Mucosa of gallbladder (tissue), 1 donor: ENCODE measurements at regions not wholly inside any gene's neighbourhood (a gene's known extent, or its start where the extent isn't known, plus 50 kb on each side); places are given as distances from the start of the nearest gene placed in this dataset.
"Not testable (repeated sequence)": the region's sequence is repeated elsewhere in the genome, so short reads cannot be mapped to it uniquely, and the experiment has no call there.

Experiments used
- DNase-seq: peaks from one replicate; pipeline ENCODE4 v3.0.0-alpha.2; 2020; ENCODE audit warnings: low spot score
- donor health status: DM: no; HTN: no; CAD: no.

DNA sequence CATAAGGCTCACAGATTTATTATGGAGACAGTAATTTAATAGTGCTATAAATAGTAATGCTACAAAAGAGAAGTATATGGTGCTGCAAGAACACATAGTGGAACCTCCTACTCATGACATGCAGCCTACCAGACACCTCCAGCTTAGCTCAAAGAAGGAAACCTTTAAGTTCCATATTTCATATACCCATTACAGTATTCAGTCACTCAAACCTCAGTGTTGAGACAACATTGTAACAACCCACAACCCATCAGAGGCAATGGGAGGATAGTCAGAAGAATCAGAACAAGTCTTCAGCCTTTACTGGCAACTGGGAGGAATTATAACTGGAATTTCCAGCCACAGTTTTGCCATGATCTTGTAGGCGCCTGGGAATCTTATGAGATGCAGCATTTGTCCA is 186.3 kb upstream of the VSTM2A start:
- DNase-seq: no peak

GRCh38 chr7:54360075-54360840 is 181.9 kb upstream of the VSTM2A start:
- no peak for DNase-seq

GRCh38 chr7:54390565-54390964 is 151.6 kb upstream of the VSTM2A start:
- DNase-seq: no peak

DNA sequence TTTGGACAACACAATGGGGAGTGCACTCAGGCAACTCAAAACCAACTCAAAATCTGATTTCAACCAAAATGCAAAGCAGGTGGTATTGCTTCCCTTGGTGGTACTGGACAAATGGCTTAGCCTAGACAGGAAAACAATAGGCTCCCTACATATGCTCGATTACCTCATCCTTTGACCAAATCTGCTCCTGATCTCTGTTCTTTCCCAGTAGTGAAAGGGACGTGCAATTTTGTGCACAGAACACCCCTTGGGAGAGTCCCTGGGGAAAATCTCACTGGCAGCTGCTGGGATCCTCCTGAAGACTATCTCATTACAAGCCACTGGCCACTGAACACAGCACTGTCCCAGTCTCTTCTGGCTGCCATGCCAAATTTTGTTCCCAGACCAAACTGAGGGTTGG is 149.2 kb upstream of the VSTM2A start:
- DNase-seq: no peak

GRCh38 chr7:54394834-54395233 is 147.3 kb upstream of the VSTM2A start:
- DNase-seq: no peak

GRCh38 chr7:54397836-54398612 is 144.2 kb upstream of the VSTM2A start:
- DNase-seq: no peak

DNA sequence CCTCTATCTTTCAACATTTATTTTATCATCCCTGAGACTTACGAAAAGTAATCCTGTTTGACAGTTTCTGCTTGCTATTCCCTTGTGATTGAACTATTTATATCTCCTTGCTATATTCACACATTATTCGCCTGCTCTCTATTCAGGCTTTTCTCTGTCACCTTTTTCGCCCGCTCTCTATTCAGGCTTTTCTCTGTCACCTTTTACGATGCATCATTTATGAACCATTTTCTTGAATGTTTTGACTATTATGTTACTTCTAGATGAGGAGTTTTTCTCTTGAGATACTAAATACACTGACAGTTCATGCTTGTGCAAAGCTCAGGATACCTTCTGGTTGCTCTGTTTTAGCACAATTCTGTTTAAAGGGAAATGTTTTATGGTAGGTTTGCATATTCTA is 143.3 kb upstream of the VSTM2A start:
- no peak for DNase-seq

DNA sequence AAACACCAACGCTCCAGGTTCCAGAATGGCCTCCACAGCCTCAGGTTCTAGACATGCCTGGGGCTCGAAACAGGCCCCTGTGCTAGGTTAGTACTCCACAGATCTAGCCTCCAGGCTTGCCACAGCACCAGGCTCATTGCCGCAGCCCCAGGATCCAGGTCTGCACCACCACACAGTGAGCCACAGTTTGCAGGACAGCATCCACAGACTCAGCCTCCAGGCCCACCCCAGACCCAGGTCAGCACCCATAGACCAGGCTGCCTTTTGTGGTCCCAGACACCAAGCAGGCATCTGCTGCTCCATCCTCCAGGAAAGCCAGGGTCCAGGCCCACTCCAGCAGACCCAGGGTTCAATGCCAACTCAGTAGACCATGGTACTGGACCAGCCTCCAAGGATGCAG is 132.3 kb upstream of the VSTM2A start:
- no peak for DNase-seq

DNA sequence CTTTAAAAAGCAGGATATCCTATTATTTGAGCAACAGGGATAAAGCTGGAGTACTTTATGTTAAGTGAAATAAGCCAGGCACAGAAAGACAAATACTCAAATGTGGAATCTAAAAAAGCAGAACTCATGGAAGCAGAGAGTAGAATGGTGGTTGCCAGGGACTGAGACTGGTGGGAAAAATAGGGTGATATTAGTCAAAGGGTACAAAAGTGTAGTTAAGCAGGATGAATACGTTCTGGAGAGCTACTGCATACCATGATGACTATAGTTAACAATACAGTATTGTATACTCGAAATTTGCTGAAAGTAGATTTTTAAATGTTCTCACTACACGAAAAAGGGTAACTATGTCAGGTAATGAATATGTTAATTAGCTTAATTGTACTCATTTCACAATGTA is 125.5 kb upstream of the VSTM2A start:
- DNase-seq: no peak

GRCh38 chr7:54419209-54419608 is 123.0 kb upstream of the VSTM2A start:
- DNase-seq: no peak

DNA sequence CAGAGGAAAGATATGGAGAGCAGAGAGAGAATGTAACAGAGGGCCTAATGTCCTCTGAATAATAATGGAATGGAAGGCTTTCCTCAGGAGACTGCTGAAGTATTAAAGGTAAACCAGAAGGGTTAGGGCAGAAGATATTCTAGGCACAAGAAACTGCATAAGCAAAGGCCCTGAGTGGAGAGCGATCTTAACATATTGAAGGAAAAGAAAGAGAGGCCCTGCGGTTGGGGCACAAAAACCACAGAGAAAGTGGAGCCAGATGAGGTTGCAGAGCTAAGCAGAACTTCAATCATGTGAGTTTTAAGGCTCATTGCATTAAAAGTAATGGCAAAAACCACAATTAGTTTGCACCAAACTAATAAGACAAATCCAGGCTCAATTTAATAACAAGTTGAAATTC is 115.8 kb upstream of the VSTM2A start:
- DNase-seq: no peak

GRCh38 chr7:54429111-54429510 is 113.1 kb upstream of the VSTM2A start:
- DNase-seq: no peak

DNA sequence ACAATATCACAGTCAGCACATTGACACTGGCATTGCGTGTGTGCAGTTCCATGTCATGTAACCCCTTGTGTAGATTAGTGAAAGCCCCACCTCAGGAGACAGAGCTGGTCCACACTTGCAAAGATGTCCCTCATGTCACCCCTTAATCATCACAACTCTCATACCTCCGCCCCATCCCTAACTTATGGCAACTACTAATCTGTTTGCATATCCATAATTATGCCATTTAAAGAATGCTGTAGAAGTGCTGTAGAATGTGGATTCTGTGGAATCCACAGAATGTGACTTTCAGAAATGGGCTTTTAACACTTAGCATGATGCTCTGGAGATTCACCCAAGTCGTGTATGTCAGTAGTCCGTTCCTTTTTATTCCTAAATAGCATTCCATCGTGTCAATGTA is 102.8 kb upstream of the VSTM2A start:
- no peak for DNase-seq

- not testable (repeated sequence) for DNase-seq
Observed at GRCh38 chr7:54444046-54444686, 98.0 kb upstream of the VSTM2A start.

GRCh38 chr7:54453168-54453567 is 89.0 kb upstream of the VSTM2A start:
- not testable (repeated sequence) for DNase-seq

DNA sequence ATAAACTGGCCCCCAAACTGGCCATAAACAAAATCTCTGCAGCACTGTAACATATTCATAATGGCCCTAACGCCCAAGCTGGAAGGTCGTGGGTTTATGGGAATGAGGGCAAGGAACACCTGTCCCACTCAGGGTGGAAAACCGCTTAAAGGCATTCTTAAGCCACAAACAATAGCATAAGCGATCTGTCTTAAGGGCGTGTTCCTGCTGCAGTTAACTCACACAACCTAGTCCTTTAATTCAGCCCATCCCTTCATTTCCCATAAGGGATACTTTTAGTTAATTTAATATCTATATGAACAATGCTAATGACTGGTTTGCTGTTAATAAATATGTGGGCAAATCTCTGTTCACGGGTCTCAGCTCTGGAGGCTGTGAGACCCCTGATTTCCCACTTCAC is 87.5 kb upstream of the VSTM2A start:
- not testable (repeated sequence) for DNase-seq

DNA sequence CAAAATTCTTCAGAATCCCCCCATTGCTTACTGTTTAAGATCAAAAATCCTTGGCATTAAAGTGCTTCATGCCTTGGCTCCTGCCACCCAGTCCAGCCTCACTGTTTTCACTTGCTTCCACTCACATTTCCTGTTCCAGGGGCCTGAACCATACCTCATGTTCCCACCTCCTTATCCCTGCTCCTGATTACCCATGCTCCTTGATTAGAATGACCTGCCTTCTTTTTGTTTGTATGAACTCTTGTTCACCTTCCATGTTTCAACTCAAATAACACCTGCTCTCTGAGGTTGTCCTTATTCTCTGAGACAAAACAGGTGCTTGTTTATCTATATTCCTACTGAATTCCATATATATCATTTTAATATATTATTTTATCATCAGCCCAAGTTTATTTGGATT is 77.1 kb upstream of the VSTM2A start:
- DNase-seq: no peak

DNA sequence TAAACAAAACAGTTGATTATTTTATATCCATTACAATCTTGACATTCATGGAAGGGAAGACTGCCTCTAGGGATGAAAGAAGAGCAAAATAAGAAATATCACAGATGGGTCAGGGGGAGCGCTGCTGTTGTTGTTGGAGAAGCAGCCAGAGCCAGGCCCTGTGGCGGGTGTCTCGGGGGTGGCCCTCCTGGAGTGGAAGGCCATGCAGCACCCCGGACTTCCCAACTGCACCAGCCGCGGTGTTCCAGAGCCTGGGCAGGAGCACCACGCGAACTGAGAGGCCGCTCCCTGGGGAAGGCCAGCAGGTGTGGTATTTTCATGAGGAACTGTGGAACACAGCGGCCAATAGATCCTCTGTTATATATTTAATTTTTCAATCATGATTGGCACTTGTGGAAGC is 72.4 kb upstream of the VSTM2A start:
- DNase-seq: no peak

- DNase-seq: no peak
Observed at GRCh38 chr7:54476609-54477008, 65.6 kb upstream of the VSTM2A start.

DNA sequence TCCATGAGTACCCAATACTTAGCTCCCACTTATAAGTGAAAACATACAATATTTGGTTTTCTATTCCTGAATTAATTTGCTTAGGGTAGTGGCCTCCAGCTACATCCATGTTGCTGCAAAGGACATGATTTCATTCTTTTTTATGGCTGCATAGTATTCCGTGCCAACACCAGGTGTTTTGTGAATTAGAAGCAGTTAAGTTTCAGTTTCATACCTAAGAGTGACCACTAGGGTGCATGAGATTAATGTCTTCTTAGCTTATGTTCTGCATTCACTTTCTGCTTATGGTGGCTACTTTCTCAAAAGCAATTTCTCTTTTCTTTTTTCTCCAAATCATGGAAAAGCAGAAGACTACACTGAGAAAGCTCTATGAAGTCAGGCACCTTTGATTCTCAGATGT is 65.1 kb upstream of the VSTM2A start:
- DNase-seq: no peak

GRCh38 chr7:54483523-54483922 is 58.7 kb upstream of the VSTM2A start:
- DNase-seq: no peak

DNA sequence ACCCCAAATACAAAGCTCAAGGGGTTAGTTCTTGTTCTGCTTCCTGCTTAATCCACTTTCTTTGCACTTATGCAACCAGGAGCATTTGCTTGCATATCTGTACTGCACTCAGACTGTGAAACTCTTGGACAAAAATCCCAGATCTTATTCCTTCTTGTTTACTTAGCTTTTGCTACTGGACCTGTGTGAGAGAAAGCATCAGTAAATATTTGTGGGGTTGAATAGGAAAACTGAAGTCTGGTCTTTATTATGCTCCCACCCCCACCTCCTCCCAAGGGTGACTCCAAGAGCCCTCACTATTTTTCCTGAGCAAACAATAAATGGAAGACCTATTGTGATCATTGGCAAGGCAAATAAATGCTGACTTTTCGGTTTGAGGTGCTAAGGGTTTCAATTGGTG is 57.1 kb upstream of the VSTM2A start:
- DNase-seq: no peak
